ENCODE measurements at regions not wholly inside any gene's neighbourhood (a gene's known extent, or its start where the extent isn't known, plus 50 kb on each side); places are given as distances from the start of the nearest gene placed in this dataset.

DNA sequence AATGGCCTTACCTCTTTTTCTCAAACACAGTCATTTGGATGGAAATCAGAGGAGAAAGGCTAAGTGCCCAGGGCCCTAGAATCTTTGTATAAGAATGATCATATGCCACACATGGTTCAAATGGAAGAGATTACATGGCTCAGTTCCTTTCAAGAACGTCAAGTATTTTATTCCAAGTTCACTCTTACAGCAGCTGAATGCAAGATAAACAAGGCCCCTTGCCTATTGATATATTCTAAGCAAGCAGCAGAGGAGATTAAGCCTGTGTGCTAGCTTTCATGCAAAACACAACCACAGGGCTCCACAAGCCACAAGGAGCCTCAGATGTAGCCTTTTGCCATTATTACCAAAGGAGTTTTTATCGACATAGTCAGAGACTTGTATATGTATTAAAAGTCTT lies 55.3 kb upstream of the SLCO6A1 start:
- Histone ChIP-seq H3K4me1 (ENCODE audit: control insufficient read depth in 2 of 2, insufficient read depth in 2 of 2, low read length in 2 of 2) (no peaks in the 10 kb centered on the region), H3K27ac (ENCODE audit: low read depth in 2 of 2, low read length in 2 of 2) (no peak overlapping the region), H3K27me3 (ENCODE audit: control insufficient read depth in 2 of 2, insufficient read depth in 2 of 2, low read length in 2 of 2) (no peaks in the 10 kb centered on the region), H3K4me3 (ENCODE audit: low read length in 2 of 2) (no peak overlapping the region), H3K36me3 (ENCODE audit: control insufficient read depth in 2 of 2, insufficient read depth in 2 of 2, low read length in 2 of 2) (no peaks in the 10 kb centered on the region), H3K9me3 (ENCODE audit: control insufficient read depth in 2 of 2, low read length in 2 of 2) (no peaks in the 10 kb centered on the region), H3K9ac (ENCODE audit: low read depth in 1 of 2, low read length in 2 of 2) (no peak overlapping the region)

DNA sequence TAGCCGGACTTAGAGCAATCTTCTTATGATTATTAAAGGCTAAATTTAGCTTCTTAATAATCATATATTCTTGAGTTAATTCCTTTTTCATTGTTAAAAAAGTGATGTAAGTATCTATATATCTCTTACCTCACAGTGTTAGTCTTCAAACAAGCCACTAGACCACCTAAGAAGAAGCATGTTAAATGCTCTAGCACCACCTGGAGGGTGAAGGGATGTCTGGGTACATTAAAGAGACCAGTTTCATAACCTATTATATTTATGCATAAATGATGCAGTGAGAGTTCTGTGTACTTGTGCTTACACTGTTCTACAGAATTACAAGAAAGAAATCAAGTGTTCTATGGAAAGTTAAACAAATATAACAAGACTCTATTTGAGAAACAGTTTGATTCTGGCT lies 55.9 kb upstream of the SLCO6A1 start:
- Histone ChIP-seq H3K4me1 (ENCODE audit: control insufficient read depth in 2 of 2, insufficient read depth in 2 of 2, low read length in 2 of 2) (no peaks in the 10 kb centered on the region), H3K9ac (ENCODE audit: low read depth in 1 of 2, low read length in 2 of 2) (no peak overlapping the region), H3K27me3 (ENCODE audit: control insufficient read depth in 2 of 2, insufficient read depth in 2 of 2, low read length in 2 of 2) (no peaks in the 10 kb centered on the region), H3K27ac (ENCODE audit: low read depth in 2 of 2, low read length in 2 of 2) (no peak overlapping the region), H3K4me3 (ENCODE audit: low read length in 2 of 2) (no peak overlapping the region), H3K36me3 (ENCODE audit: control insufficient read depth in 2 of 2, insufficient read depth in 2 of 2, low read length in 2 of 2) (no peaks in the 10 kb centered on the region), H3K9me3 (ENCODE audit: control insufficient read depth in 2 of 2, low read length in 2 of 2) (no peaks in the 10 kb centered on the region)

DNA sequence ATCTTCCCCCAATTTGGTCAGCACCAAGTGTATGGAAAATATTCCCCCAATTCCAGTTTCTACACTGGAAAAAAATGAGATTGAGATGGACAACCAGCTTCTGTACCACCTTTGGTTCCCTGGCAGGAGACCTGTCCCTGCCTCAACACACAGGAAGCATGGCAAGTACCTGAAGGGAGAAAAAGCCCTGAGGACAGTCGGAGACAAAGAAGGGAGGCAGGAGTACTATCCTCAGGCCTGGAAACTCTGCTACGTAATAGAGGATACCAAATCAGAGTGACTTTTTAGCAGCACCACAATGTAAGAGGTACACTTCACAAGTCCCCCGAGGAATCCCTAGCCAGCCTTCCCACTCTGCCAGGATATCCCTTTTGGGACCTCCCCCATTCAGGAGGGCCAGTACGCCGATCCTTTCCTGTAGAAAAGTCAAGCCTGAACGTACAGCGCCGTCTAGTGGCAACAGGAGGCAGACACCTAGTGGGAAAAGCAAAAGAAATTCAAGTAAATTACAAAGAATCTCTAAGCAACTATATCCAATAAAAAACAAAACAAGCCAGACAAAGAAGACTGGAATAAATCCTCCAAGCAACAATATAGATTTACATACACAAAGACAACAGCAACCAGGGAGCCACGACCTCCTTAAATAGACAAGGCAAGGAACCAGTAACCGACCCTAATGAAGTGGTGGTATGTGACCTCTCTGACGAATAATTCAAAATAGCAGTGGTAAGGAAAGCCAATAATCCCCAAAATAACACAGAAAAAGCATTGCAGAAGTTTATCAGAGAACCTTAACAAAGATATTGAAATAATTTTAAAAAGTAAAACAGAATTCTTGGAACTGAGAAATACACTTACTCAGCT lies 63.3 kb upstream of the SLCO6A1 start:
- no peak overlapping the region for H3K27ac ChIP-seq (ENCODE audit: low read depth in 2 of 2, low read length in 2 of 2)
- no peak overlapping the region for H3K9ac ChIP-seq (ENCODE audit: low read depth in 1 of 2, low read length in 2 of 2)
- H3K36me3 ChIP-seq (ENCODE audit: control insufficient read depth in 2 of 2, insufficient read depth in 2 of 2, low read length in 2 of 2) = no peaks in the 10 kb centered on the region
- no peak overlapping the region for H3K4me3 ChIP-seq (ENCODE audit: low read length in 2 of 2)
- H3K4me1 ChIP-seq (ENCODE audit: control insufficient read depth in 2 of 2, insufficient read depth in 2 of 2, low read length in 2 of 2) = peaks cover 0 to 3% of the 10 kb centered on the region in 2 donors
- H3K9me3 ChIP-seq (ENCODE audit: control insufficient read depth in 2 of 2, low read length in 2 of 2) = no peaks in the 10 kb centered on the region
- H3K27me3 ChIP-seq (ENCODE audit: control insufficient read depth in 2 of 2, insufficient read depth in 2 of 2, low read length in 2 of 2) = no peaks in the 10 kb centered on the region

DNA sequence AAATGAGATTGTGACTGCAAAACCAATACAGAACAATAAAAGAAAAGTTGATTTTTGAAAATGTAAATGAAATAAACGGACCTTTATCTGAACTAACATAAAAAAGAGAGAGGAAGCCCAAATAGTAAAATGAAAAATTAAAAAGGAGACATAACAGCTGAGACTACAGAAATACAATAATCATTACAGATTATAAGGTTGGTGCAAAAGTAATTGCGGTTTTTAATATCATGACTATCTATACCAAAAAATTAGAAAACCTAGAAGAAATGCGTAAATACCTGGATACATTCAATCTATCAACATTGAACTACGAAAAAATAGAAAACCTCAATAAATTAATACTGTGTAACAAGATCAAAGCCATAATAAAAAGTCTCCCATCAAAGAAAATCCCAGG lies 71.9 kb upstream of the SLCO6A1 start:
- Histone ChIP-seq H3K9ac (ENCODE audit: low read depth in 1 of 2, low read length in 2 of 2) (no peak overlapping the region), H3K4me1 (ENCODE audit: control insufficient read depth in 2 of 2, insufficient read depth in 2 of 2, low read length in 2 of 2) (no peaks in the 10 kb centered on the region), H3K9me3 (ENCODE audit: control insufficient read depth in 2 of 2, low read length in 2 of 2) (no peaks in the 10 kb centered on the region), H3K27me3 (ENCODE audit: control insufficient read depth in 2 of 2, insufficient read depth in 2 of 2, low read length in 2 of 2) (no peaks in the 10 kb centered on the region), H3K27ac (ENCODE audit: low read depth in 2 of 2, low read length in 2 of 2) (no peak overlapping the region), H3K4me3 (ENCODE audit: low read length in 2 of 2) (no peak overlapping the region), H3K36me3 (ENCODE audit: control insufficient read depth in 2 of 2, insufficient read depth in 2 of 2, low read length in 2 of 2) (no peaks in the 10 kb centered on the region)

DNA sequence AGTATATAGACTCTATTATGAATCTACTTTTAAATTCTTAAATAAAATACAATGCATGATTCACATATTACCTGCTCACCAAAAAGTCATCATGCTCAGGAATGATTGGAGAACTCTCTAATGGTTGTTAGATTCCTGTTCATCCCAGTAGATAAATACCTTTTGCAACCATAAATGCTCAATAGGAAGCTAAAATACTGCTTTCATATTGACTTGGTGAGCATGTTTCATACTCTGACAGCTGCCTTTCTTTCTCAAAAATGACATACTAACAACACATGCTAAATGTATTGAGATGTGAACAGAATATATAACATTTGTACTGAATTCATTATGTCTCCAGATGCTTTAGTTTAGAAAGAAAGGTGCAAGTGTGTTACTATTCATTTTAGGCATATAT lies 79.6 kb upstream of the SLCO6A1 start:
- Histone ChIP-seq H3K27ac (ENCODE audit: low read depth in 2 of 2, low read length in 2 of 2) (no peak overlapping the region), H3K4me1 (ENCODE audit: control insufficient read depth in 2 of 2, insufficient read depth in 2 of 2, low read length in 2 of 2) (no peaks in the 10 kb centered on the region), H3K9ac (ENCODE audit: low read depth in 1 of 2, low read length in 2 of 2) (no peak overlapping the region), H3K4me3 (ENCODE audit: low read length in 2 of 2) (no peak overlapping the region), H3K9me3 (ENCODE audit: control insufficient read depth in 2 of 2, low read length in 2 of 2) (no peaks in the 10 kb centered on the region), H3K36me3 (ENCODE audit: control insufficient read depth in 2 of 2, insufficient read depth in 2 of 2, low read length in 2 of 2) (no peaks in the 10 kb centered on the region), H3K27me3 (ENCODE audit: control insufficient read depth in 2 of 2, insufficient read depth in 2 of 2, low read length in 2 of 2) (no peaks in the 10 kb centered on the region)

DNA sequence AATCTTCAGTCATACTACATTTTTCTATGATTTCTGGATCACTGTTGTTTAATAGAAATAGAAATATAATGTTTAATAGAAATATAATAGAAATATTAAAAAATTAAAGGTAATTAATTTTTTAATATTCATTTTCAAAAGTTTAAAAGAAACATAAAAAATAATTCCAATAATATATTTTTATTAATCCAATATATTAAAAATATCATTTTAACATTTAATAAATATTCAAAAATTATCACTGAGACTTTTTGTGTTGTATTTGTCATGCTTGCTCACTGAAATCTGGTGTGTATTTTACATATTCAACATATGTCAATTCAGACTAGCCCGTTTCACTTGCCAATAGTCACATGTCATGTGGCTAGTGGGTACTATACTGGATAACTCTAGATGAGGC lies 80.6 kb upstream of the SLCO6A1 start:
- Histone ChIP-seq H3K27me3 (ENCODE audit: control insufficient read depth in 2 of 2, insufficient read depth in 2 of 2, low read length in 2 of 2) (no peaks in the 10 kb centered on the region), H3K9ac (ENCODE audit: low read depth in 1 of 2, low read length in 2 of 2) (no peak overlapping the region)

DNA sequence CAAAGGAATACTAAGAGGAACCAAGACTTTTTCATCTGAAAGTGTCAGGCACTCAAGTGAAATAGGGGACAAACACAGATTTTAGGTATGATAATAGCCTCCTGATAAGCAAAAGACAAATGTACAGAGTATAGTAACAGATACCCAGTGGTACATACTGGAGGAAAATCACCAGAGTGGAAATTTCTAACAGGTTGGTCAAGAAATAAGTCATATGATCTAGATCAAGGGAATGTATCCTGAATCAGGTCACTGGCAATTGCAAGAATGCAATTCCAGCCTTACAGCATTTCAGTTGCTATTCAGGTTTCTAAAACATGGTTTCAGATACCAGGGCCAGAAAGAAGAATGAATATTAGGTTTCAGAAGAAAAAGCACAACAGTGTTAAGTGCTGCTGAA lies 82.2 kb upstream of the SLCO6A1 start:
- H3K4me3 ChIP-seq (ENCODE audit: low read length in 2 of 2) = no peak overlapping the region
- no peaks in the 10 kb centered on the region for H3K36me3 ChIP-seq (ENCODE audit: control insufficient read depth in 2 of 2, insufficient read depth in 2 of 2, low read length in 2 of 2)
- H3K9ac ChIP-seq (ENCODE audit: low read depth in 1 of 2, low read length in 2 of 2) = no peak overlapping the region
- H3K9me3 ChIP-seq (ENCODE audit: control insufficient read depth in 2 of 2, low read length in 2 of 2) = no peaks in the 10 kb centered on the region
- no peaks in the 10 kb centered on the region for H3K4me1 ChIP-seq (ENCODE audit: control insufficient read depth in 2 of 2, insufficient read depth in 2 of 2, low read length in 2 of 2)
- H3K27ac ChIP-seq (ENCODE audit: low read depth in 2 of 2, low read length in 2 of 2) = no peak overlapping the region
- H3K27me3 ChIP-seq (ENCODE audit: control insufficient read depth in 2 of 2, insufficient read depth in 2 of 2, low read length in 2 of 2) = no peaks in the 10 kb centered on the region

More for the DNA sequence above, 80.6 kb upstream of the SLCO6A1 start:
- Histone ChIP-seq H3K4me3 (ENCODE audit: low read length in 2 of 2) (no peak overlapping the region), H3K27ac (ENCODE audit: low read depth in 2 of 2, low read length in 2 of 2) (no peak overlapping the region), H3K4me1 (ENCODE audit: control insufficient read depth in 2 of 2, insufficient read depth in 2 of 2, low read length in 2 of 2) (no peaks in the 10 kb centered on the region), H3K9me3 (ENCODE audit: control insufficient read depth in 2 of 2, low read length in 2 of 2) (no peaks in the 10 kb centered on the region), H3K36me3 (ENCODE audit: control insufficient read depth in 2 of 2, insufficient read depth in 2 of 2, low read length in 2 of 2) (no peaks in the 10 kb centered on the region)

DNA sequence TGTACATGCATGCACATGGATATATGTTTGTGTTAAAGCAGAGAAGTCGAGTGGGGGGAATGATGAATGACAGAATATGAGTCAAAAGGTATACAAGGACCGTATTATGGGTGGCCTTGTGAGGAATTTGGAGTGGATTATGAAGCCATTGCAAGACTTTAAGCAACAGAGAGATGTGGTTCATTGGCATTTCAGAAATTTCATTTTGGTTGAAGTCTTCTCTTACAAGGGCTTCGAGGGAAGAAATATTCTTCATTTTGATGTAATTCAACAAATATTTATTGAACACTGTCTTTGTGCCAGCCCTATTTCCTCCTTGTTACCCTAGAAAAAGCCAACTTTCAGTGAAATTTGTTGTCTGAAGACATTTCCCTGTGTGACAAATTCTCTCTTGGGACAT lies 83.9 kb upstream of the SLCO6A1 start:
- H3K27ac ChIP-seq (ENCODE audit: low read depth in 2 of 2, low read length in 2 of 2) = no peak overlapping the region
- H3K4me1 ChIP-seq (ENCODE audit: control insufficient read depth in 2 of 2, insufficient read depth in 2 of 2, low read length in 2 of 2) = no peaks in the 10 kb centered on the region
- H3K36me3 ChIP-seq (ENCODE audit: control insufficient read depth in 2 of 2, insufficient read depth in 2 of 2, low read length in 2 of 2) = no peaks in the 10 kb centered on the region
- H3K9me3 ChIP-seq (ENCODE audit: control insufficient read depth in 2 of 2, low read length in 2 of 2) = no peaks in the 10 kb centered on the region
- no peaks in the 10 kb centered on the region for H3K27me3 ChIP-seq (ENCODE audit: control insufficient read depth in 2 of 2, insufficient read depth in 2 of 2, low read length in 2 of 2)
- no peak overlapping the region for H3K9ac ChIP-seq (ENCODE audit: low read depth in 1 of 2, low read length in 2 of 2)
- H3K4me3 ChIP-seq (ENCODE audit: low read length in 2 of 2) = no peak overlapping the region

DNA sequence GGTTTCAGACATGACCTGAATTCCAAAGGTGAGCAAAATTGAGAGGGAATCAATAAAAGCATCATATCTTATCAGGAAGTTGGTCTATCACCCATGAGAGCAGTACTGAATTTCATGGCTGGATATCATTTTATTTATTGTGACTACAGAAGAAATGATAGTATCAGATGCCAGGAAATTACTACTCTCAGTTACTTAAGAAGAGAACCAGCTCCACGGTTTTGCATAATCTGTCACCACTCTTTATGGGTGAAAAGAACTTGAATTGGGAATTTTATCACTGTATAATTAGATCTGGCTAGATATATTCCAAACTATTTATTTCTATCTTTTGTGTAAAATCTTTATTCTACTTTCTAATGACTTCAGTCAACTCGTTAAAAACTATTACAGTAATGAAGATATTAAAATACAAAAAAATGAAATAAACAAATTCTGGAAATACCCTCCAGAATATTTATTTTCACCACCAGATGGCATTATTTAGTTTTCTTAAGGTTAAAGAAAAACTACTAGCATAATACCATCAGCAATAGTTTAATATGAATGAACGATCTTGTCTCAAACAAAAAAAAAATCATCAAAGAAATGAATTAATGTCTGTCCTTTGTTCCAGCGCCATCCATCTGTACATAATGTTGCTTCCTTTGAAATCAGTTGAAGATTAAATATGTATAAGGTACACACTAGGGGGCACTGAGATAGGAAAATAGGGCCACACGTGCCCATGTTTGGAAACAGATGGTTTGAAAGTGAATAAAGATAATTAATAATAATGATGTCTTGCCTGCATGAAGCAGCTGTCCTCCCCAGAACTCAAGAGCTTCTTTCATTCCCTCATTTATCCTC lies 84.7 kb upstream of the SLCO6A1 start:
- no peaks in the 10 kb centered on the region for H3K36me3 ChIP-seq (ENCODE audit: control insufficient read depth in 2 of 2, insufficient read depth in 2 of 2, low read length in 2 of 2)
- H3K9ac ChIP-seq (ENCODE audit: low read depth in 1 of 2, low read length in 2 of 2) = no peak overlapping the region
- no peak overlapping the region for H3K27ac ChIP-seq (ENCODE audit: low read depth in 2 of 2, low read length in 2 of 2)
- H3K4me3 ChIP-seq (ENCODE audit: low read length in 2 of 2) = no peak overlapping the region
- H3K9me3 ChIP-seq (ENCODE audit: control insufficient read depth in 2 of 2, low read length in 2 of 2) = no peaks in the 10 kb centered on the region
- H3K4me1 ChIP-seq (ENCODE audit: control insufficient read depth in 2 of 2, insufficient read depth in 2 of 2, low read length in 2 of 2) = no peaks in the 10 kb centered on the region
- H3K27me3 ChIP-seq (ENCODE audit: control insufficient read depth in 2 of 2, insufficient read depth in 2 of 2, low read length in 2 of 2) = no peaks in the 10 kb centered on the region

DNA sequence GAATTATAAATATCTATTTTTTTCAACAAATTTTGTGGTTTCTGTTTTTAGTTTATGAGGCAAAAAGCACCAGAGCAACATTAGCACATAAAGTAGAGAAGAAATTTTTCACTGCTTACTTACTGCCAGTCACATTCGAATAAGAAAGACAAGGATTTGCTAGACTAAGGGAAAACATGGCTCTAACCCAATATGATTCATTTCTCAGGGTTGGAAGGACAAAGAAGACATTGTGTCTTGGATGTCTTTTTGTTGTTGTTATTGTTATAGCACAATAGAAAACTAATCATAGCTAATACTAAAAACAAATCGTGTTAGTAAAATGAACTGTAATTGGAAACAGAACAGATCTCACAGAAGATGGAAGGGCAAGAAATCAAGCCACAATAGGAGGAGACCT lies 90.9 kb upstream of the SLCO6A1 start:
- H3K27ac ChIP-seq (ENCODE audit: low read depth in 2 of 2, low read length in 2 of 2) = no peak overlapping the region
- H3K4me1 ChIP-seq (ENCODE audit: control insufficient read depth in 2 of 2, insufficient read depth in 2 of 2, low read length in 2 of 2) = no peaks in the 10 kb centered on the region
- H3K36me3 ChIP-seq (ENCODE audit: control insufficient read depth in 2 of 2, insufficient read depth in 2 of 2, low read length in 2 of 2) = no peaks in the 10 kb centered on the region
- no peaks in the 10 kb centered on the region for H3K9me3 ChIP-seq (ENCODE audit: control insufficient read depth in 2 of 2, low read length in 2 of 2)
- no peaks in the 10 kb centered on the region for H3K27me3 ChIP-seq (ENCODE audit: control insufficient read depth in 2 of 2, insufficient read depth in 2 of 2, low read length in 2 of 2)
- no peak overlapping the region for H3K9ac ChIP-seq (ENCODE audit: low read depth in 1 of 2, low read length in 2 of 2)
- H3K4me3 ChIP-seq (ENCODE audit: low read length in 2 of 2) = no peak overlapping the region

Data from mucosa of rectum (tissue), 2 donors.